PC-3 (cell line): ENCODE measurements at regions not wholly inside any gene's neighbourhood (a gene's known extent, or its start where the extent isn't known, plus 50 kb on each side); places are given as distances from the start of the nearest gene placed in this dataset.

Experiments used
- ATAC-seq: fragments of 200-7000 bp; cut with Tn5 transposase; 2 replicates; pipeline ENCODE4 v1.9.1; 2020; ENCODE audit warnings: mild to moderate bottlenecking, moderate library complexity
- BruUV-seq: library from RNA; stranded (reverse); fragments of 400-500 nt; replicated peaks from 2 replicates; lab custom pipeline; 2021; lab: Mats Ljungman, UMichigan
- CTCF ChIA-PET: fragments of 300-600 bp; sonication (Branson Sonifier 250); formaldehyde crosslinking; loops from one replicate; lab custom pipeline; 2022; ENCODE audit warnings: antibody characterized with exemption; lab: Charles Lee
- POLR2A ChIA-PET: fragments of 300-600 bp; sonication (Branson Sonifier 250); formaldehyde crosslinking; loops from one replicate; lab custom pipeline; 2022; ENCODE audit warnings: antibody characterized with exemption; ENCODE audit not compliant: unreplicated experiment; lab: Charles Lee
- DNase-seq: peaks from one replicate; pipeline ENCODE4 v3.0.0-alpha.2; 2015
- H2AFZ ChIP-seq: fragments of 300-600 bp; sonication (generic); 2 replicates; pipeline ENCODE4 v1.6.0; 2016; ENCODE audit warnings: antibody characterized with exemption, low read length
- H3F3A ChIP-seq: fragments of 300-600 bp; sonication (generic); one replicate; pipeline ENCODE4 v1.6.0; 2017; ENCODE audit warnings: antibody characterized with exemption, low read length, control low read depth, mild to moderate bottlenecking; ENCODE audit not compliant: unreplicated experiment
- H3K27ac ChIP-seq: fragments of 300-600 bp; sonication (generic); 2 replicates; pipeline ENCODE4 v1.5.1; 2016; ENCODE audit warnings: mild to moderate bottlenecking, low read length
- H3K27me3 ChIP-seq: fragments of 300-600 bp; sonication (generic); 2 replicates; pipeline ENCODE4 v1.6.1; 2016; ENCODE audit warnings: low read length, mixed read lengths
- H3K36me3 ChIP-seq: fragments of 300-600 bp; sonication (generic); 2 replicates; pipeline ENCODE4 v1.6.1; 2016; ENCODE audit warnings: low read depth, mixed run types, low read length, mixed read lengths
- H3K4me1 ChIP-seq: fragments of 300-600 bp; sonication (generic); 2 replicates; pipeline ENCODE4 v1.5.1; 2016; ENCODE audit warnings: low read length; ENCODE audit not compliant: insufficient read depth
- H3K4me2 ChIP-seq: fragments of 300-600 bp; sonication (generic); 2 replicates; pipeline ENCODE4 v1.6.0; 2016; ENCODE audit warnings: low read length
- H3K4me3 ChIP-seq: fragments of 300-600 bp; sonication (generic); 2 replicates; pipeline ENCODE4 v1.5.1; 2016; ENCODE audit warnings: mild to moderate bottlenecking, low read length, mixed read lengths
- H3K79me2 ChIP-seq: fragments of 300-600 bp; sonication (generic); 2 replicates; pipeline ENCODE4 v1.6.1; 2017; ENCODE audit warnings: low read length, mixed read lengths
- H3K9ac ChIP-seq: fragments of 300-600 bp; sonication (generic); 2 replicates; pipeline ENCODE4 v1.6.0; 2016; ENCODE audit warnings: mild to moderate bottlenecking, low read length
- H3K9me2 ChIP-seq: fragments of 300-600 bp; sonication (generic); replicated peaks from 2 replicates; pipeline ENCODE4 v1.6.1; 2016; ENCODE audit warnings: mixed run types, low read length, mixed read lengths
- H3K9me3 ChIP-seq: fragments of 300-600 bp; sonication (generic); 2 replicates; pipeline ENCODE4 v1.6.1; 2016; ENCODE audit warnings: low read length, mixed read lengths
- H4K20me1 ChIP-seq: fragments of 300-600 bp; sonication (generic); 2 replicates; pipeline ENCODE4 v1.6.1; 2016; ENCODE audit warnings: low read length, mixed read lengths
- CTCF ChIP-seq: fragments of 300-600 bp; sonication (generic); conservative IDR thresholded peaks from 2 replicates; pipeline ENCODE4 v1.5.1; 2017; ENCODE audit warnings: antibody characterized with exemption, low read depth, mild to moderate bottlenecking, low read length
- EZH2 ChIP-seq: fragments of 300-600 bp; sonication (generic); IDR thresholded peaks from one replicate; pipeline ENCODE4 v1.6.1; 2017; ENCODE audit warnings: antibody characterized with exemption, mild to moderate bottlenecking, low read length; ENCODE audit not compliant: unreplicated experiment
- EZH2phosphoT487 ChIP-seq: fragments of 300-600 bp; sonication (generic); IDR thresholded peaks from 2 replicates; pipeline ENCODE4 v1.6.1; 2018; ENCODE audit warnings: mild to moderate bottlenecking, antibody characterized with exemption, low read length, borderline replicate concordance
- intact Hi-C: fragments of 100-400 bp; cut with micrococcal nuclease; formaldehyde crosslinking; loops from 2 replicates; pipeline ENCODE4 v1.9.0; 2023

GRCh38 chr9:13728917-13729811 lies 449.7 kb upstream of the MPDZ start:
- Histone ChIP-seq H3K36me3 (no peaks in the 10 kb centered on the region), H3K9me3 (no peaks in the 10 kb centered on the region), H3K4me2 (no peak overlapping the region), H3K27ac (0 out of 2 replicates have a peak overlapping the region, but pooled peaks have one; percentile 9), H4K20me1 (no peaks in the 10 kb centered on the region), H3K4me3 (no peak overlapping the region), H3K9me2 (no peaks in the 10 kb centered on the region), H3K4me1 (peaks cover 24% of the 10 kb centered on the region; the same call in 1 of the 2 replicates), H2AFZ (no peak overlapping the region), H3K9ac (no peak overlapping the region), H3F3A (no peaks in the 10 kb centered on the region), H3K79me2 (no peaks in the 10 kb centered on the region), H3K27me3 (no peaks in the 10 kb centered on the region)
- intact Hi-C loops: no loop called here
- ATAC-seq: peak; percentile 38; the same call in 1 of the 2 replicates
- TF ChIP-seq EZH2: no peak
- TF ChIP-seq EZH2phosphoT487: no peak
- no peak for TF ChIP-seq CTCF
- POLR2A ChIA-PET: no interaction called here
- CTCF ChIA-PET: no interaction called here
- DNase-seq: peak; percentile 61
- no TSS peak for BruUV-seq

- Histone ChIP-seq H3K4me3 (no peak overlapping the region), H2AFZ (no peak overlapping the region), H3K79me2 (no peaks in the 10 kb centered on the region), H3K9ac (no peak overlapping the region), H4K20me1 (no peaks in the 10 kb centered on the region), H3K9me3 (no peaks in the 10 kb centered on the region), H3K36me3 (no peaks in the 10 kb centered on the region), H3K4me2 (no peak overlapping the region), H3K27ac (no peak overlapping the region), H3K4me1 (peaks cover 23% of the 10 kb centered on the region; the same call in 1 of the 2 replicates), H3K27me3 (no peaks in the 10 kb centered on the region), H3K9me2 (no peaks in the 10 kb centered on the region), H3F3A (no peaks in the 10 kb centered on the region)
- TF ChIP-seq EZH2 (no peak), CTCF (no peak), EZH2phosphoT487 (no peak)
- CTCF ChIA-PET: no interaction called here
- ATAC-seq (no peak), DNase-seq (no peak)
- intact Hi-C loops: no loop called here
- POLR2A ChIA-PET: interaction anchor here (0.6 kb wide), 1 partner anchor 385 kb away, joined by 3 read pairs; no protein-coding TSS in a partner anchor
- BruUV-seq: no TSS peak
Observed at GRCh38 chr9:13728131-13728530, 448.6 kb upstream of the MPDZ start.

GRCh38 chr9:13726746-13727145 lies 447.3 kb upstream of the MPDZ start:
- Histone ChIP-seq H3K4me1 (peaks cover 11% of the 10 kb centered on the region; the same call in 1 of the 2 replicates), H3F3A (no peaks in the 10 kb centered on the region), H4K20me1 (no peaks in the 10 kb centered on the region), H3K9me3 (no peaks in the 10 kb centered on the region), H3K9me2 (no peaks in the 10 kb centered on the region), H3K4me2 (no peak overlapping the region), H3K27me3 (no peaks in the 10 kb centered on the region), H3K4me3 (no peak overlapping the region), H3K27ac (no peak overlapping the region), H2AFZ (no peak overlapping the region), H3K36me3 (no peaks in the 10 kb centered on the region), H3K79me2 (no peaks in the 10 kb centered on the region), H3K9ac (no peak overlapping the region)
- DNase-seq (no peak), ATAC-seq (no peak)
- intact Hi-C loops: no loop called here
- BruUV-seq: no TSS peak
- ChIA-PET CTCF (no interaction called here), POLR2A (no interaction called here)
- TF ChIP-seq CTCF (no peak), EZH2phosphoT487 (no peak), EZH2 (no peak)
